Endodermal cell (in vitro differentiated cells): ENCODE measurements at regions not wholly inside any gene's neighbourhood (a gene's known extent, or its start where the extent isn't known, plus 50 kb on each side); places are given as distances from the start of the nearest gene placed in this dataset.

ENCODE experiments used
- DNase-seq: peaks from one replicate; pipeline ENCODE4 v3.0.0-alpha.2; 2017
- H3K27ac ChIP-seq: 2 replicates; pipeline ENCODE4 v1.5.1; 2013; ENCODE audit warnings: mild to moderate bottlenecking, low read depth, low read length, moderate library complexity
- H3K27me3 ChIP-seq: 2 replicates; pipeline ENCODE4 v1.6.1; 2013; ENCODE audit warnings: mild to moderate bottlenecking, low read length, moderate library complexity; ENCODE audit not compliant: insufficient read depth, control insufficient read depth, poor library complexity, severe bottlenecking
- H3K36me3 ChIP-seq: 2 replicates; pipeline ENCODE4 v1.7.0; 2013; ENCODE audit warnings: mild to moderate bottlenecking, low read length, moderate library complexity; ENCODE audit not compliant: control insufficient read depth, insufficient read depth
- H3K4me1 ChIP-seq: one replicate; pipeline ENCODE4 v1.7.0; 2013; ENCODE audit warnings: low read length; ENCODE audit not compliant: control insufficient read depth, insufficient read depth
- H3K4me3 ChIP-seq: 2 replicates; pipeline ENCODE4 v1.5.1; 2013; ENCODE audit warnings: mild to moderate bottlenecking, low read length, moderate library complexity
- H3K9ac ChIP-seq: 2 replicates; pipeline ENCODE4 v1.6.1; 2013; ENCODE audit warnings: mild to moderate bottlenecking, low read length, moderate library complexity; ENCODE audit not compliant: poor library complexity, severe bottlenecking; ENCODE audit errors: extremely low read depth
- H3K9me3 ChIP-seq: 2 replicates; pipeline ENCODE4 v1.6.1; 2013; ENCODE audit warnings: mild to moderate bottlenecking, low read length, moderate library complexity; ENCODE audit not compliant: control insufficient read depth
- H3K27ac Mint-ChIP-seq: 2 replicates; pipeline ENCODE4 v1.8.0; 2020; ENCODE audit warnings: mixed read lengths
- H3K27me3 Mint-ChIP-seq: 2 replicates; pipeline ENCODE4 v1.8.0; 2021; ENCODE audit warnings: mild to moderate bottlenecking, mixed read lengths; ENCODE audit not compliant: insufficient read depth
- H3K36me3 Mint-ChIP-seq: 2 replicates; pipeline ENCODE4 v1.8.0; 2020; ENCODE audit warnings: low read depth, mixed read lengths
- H3K4me1 Mint-ChIP-seq: 2 replicates; pipeline ENCODE4 v1.8.0; 2020; ENCODE audit warnings: mixed read lengths
- H3K4me3 Mint-ChIP-seq: 2 replicates; pipeline ENCODE4 v1.8.0; 2020; ENCODE audit warnings: mild to moderate bottlenecking, moderate library complexity, mixed read lengths
- H3K9me3 Mint-ChIP-seq: 2 replicates; pipeline ENCODE4 v1.8.0; 2020; ENCODE audit warnings: mild to moderate bottlenecking, mixed read lengths
- CTCF ChIP-seq: fragments of 200-600 bp; sonication (generic); conservative IDR thresholded peaks from 2 replicates; pipeline ENCODE4 v1.5.0; 2021; ENCODE audit warnings: antibody characterized with exemption, mild to moderate bottlenecking
- WGBS, 2 experiments: methylation state at CpG; one replicate each; pipeline versions ENCODE4 v1.1.5 to v1.1.7; 2013; ENCODE audit warnings: missing lambda C conversion rate in 2 of 2, mixed read lengths in 1 of 2; ENCODE audit not compliant: insufficient coverage in 1 of 2, insufficient read length in 1 of 2; 5-methylcytosine and 5-hydroxymethylcytosine counted together

- H3K9me3 ChIP-seq, result peaks cover 4% of the 10 kb centered on the region
- no peaks in the 10 kb centered on the region for H3K4me1 ChIP-seq
- no peaks in the 10 kb centered on the region for H3K36me3 Mint-ChIP-seq
- peaks cover 2% of the 10 kb centered on the region for H3K4me1 Mint-ChIP-seq
- no peak overlapping the region for H3K4me3 ChIP-seq
- TF ChIP-seq CTCF, result no peak
- H3K36me3 ChIP-seq, result no peaks in the 10 kb centered on the region
- no peak overlapping the region for H3K4me3 Mint-ChIP-seq
- no peaks in the 10 kb centered on the region for H3K27me3 Mint-ChIP-seq
- no peak overlapping the region for H3K9ac ChIP-seq
- peaks cover 8% of the 10 kb centered on the region for H3K9me3 Mint-ChIP-seq
- WGBS, 2 experiments, result 95% methylated on average over 10 of the region's 10 CpGs; no CpG with 5 or more reads in 1 of the 2 experiments
- DNase-seq, result no peak
- no peak overlapping the region for H3K27ac ChIP-seq
- no peaks in the 10 kb centered on the region for H3K27me3 ChIP-seq
- no peak overlapping the region for H3K27ac Mint-ChIP-seq
These were observed 125.8 kb downstream of the TOMM20 start for GRCh38 chr1:235002706-235003300.

- 95 to 100% methylated on average over 8 to 10 of the region's 10 CpGs for WGBS, 2 experiments
- Histone ChIP-seq H3K4me3 (no peak overlapping the region), H3K36me3 (no peaks in the 10 kb centered on the region), H3K9ac (no peak overlapping the region), H3K27ac (no peak overlapping the region), H3K9me3 (no peaks in the 10 kb centered on the region), H3K4me1 (no peaks in the 10 kb centered on the region), H3K27me3 (no peaks in the 10 kb centered on the region)
- TF ChIP-seq CTCF, result no peak
- DNase-seq, result peak; percentile 42
- Mint-ChIP-seq H3K36me3 (no peaks in the 10 kb centered on the region), H3K4me1 (peaks cover 2% of the 10 kb centered on the region), H3K9me3 (no peaks in the 10 kb centered on the region), H3K27me3 (no peaks in the 10 kb centered on the region), H3K27ac (no peak overlapping the region), H3K4me3 (no peak overlapping the region)
These were observed 129.1 kb downstream of the TOMM20 start for GRCh38 chr1:234999513-234999940.

- no peaks in the 10 kb centered on the region for H3K36me3 Mint-ChIP-seq
- peak; percentile 84 for DNase-seq
- H3K36me3 ChIP-seq, result no peaks in the 10 kb centered on the region
- peak overlapping the region; percentile 24 for H3K27ac Mint-ChIP-seq
- no peak overlapping the region for H3K4me3 Mint-ChIP-seq
- no peaks in the 10 kb centered on the region for H3K27me3 ChIP-seq
- H3K4me1 ChIP-seq, result no peaks in the 10 kb centered on the region
- peaks cover 2% of the 10 kb centered on the region for H3K4me1 Mint-ChIP-seq
- no peak overlapping the region for H3K4me3 ChIP-seq
- WGBS, 2 experiments, result 89 to 92% methylated on average over 15 to 17 of the region's 17 CpGs
- H3K9me3 Mint-ChIP-seq, result no peaks in the 10 kb centered on the region
- TF ChIP-seq CTCF, result no peak
- H3K9ac ChIP-seq, result no peak overlapping the region
- H3K9me3 ChIP-seq, result no peaks in the 10 kb centered on the region
- H3K27me3 Mint-ChIP-seq, result no peaks in the 10 kb centered on the region
- H3K27ac ChIP-seq, result no peak overlapping the region
These were observed 130.5 kb downstream of the TOMM20 start for GRCh38 chr1:234997896-234998741.
